ENCODE measurements at regions not wholly inside any gene's neighbourhood (a gene's known extent, or its start where the extent isn't known, plus 50 kb on each side); places are given as distances from the start of the nearest gene placed in this dataset.
"Not testable (repeated sequence)": the region's sequence is repeated elsewhere in the genome, so short reads cannot be mapped to it uniquely, and the experiment has no call there.

DNA sequence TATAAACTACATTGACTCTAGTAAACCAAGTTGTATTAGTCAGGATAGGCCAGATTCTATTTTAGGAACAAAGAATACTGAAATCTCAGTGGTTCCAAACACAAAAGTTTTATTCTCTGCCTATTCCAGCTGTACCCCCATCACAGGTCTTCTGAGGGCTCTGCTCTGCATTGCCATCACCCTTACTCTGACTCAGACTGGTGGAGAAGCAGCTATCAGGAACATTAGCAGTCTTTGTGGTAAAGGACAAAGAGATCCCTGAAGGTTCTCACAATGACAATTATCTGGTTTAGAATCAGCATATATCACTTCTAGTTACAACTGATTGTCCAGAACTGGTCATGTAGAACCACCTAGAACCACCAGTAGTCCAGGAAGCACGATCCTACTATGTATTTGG, 251.1 kb downstream of the GLUD2 start:
- no peak for DNase-seq (ENCODE audit: low spot score)

DNA sequence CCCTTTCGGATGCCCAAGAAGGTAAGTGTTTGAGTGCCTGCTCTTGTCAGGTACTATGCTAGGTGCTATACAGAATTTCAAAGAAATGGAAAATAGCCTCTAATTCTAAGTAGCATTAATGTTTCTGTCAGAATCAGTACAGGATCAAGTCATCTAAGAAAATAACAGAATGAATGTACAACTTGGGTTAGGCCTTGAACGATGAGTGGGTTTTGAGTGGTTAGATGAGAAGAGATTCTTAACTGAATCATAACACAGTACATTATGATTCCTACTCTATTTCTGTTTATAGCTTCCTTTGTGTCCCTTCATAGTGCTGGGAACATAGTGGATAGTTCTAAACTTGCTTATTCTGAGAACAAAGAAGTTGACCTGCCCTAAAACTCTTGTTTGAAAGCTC, 253.9 kb downstream of the GLUD2 start:
- no peak for DNase-seq (ENCODE audit: low spot score)

- DNase-seq (ENCODE audit: low spot score) = no peak
Observed at GRCh38 chrX:121301822-121302221, 254.4 kb downstream of the GLUD2 start.

- no peak for DNase-seq (ENCODE audit: low spot score)
Observed at GRCh38 chrX:121307449-121307848, 260.0 kb downstream of the GLUD2 start.

DNA sequence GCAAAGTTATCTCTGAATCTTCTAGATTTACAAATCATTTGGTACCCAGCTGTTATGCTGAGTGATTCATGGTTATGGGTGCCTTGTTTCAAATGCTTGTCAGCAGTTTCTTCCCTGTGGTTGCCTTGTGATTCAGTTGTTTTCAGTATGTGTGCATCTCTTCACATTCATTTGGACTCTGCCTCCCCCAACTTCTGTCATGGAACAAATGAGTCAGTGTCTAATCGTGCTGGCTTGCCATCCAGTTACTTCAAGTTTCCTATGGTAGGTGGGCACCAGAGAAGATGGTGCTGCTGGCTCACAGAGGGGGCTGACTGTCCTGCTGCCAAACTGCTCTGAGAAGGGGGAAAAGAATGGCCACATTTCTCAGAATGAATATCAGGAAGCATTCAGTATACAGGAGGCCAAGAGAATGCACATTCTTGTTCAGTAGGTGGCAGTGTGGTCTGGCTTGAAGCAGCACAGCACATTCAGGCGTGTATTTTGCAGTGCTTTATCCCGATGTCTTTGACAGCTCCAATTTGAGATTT, 260.9 kb downstream of the GLUD2 start:
- DNase-seq (ENCODE audit: low spot score) = peak; percentile 30

GRCh38 chrX:121310820-121311219, 263.4 kb downstream of the GLUD2 start:
- DNase-seq (ENCODE audit: low spot score) = no peak

GRCh38 chrX:121320441-121320840, 273.0 kb downstream of the GLUD2 start:
- DNase-seq (ENCODE audit: low spot score) = no peak

- DNase-seq (ENCODE audit: low spot score) = no peak
Observed at GRCh38 chrX:121322159-121322558, 274.7 kb downstream of the GLUD2 start.

GRCh38 chrX:121323337-121323736, 275.9 kb downstream of the GLUD2 start:
- DNase-seq (ENCODE audit: low spot score) = no peak

GRCh38 chrX:121333942-121334341, 286.5 kb downstream of the GLUD2 start:
- DNase-seq (ENCODE audit: low spot score) = no peak

GRCh38 chrX:121336831-121337421, 289.5 kb downstream of the GLUD2 start:
- no peak for DNase-seq (ENCODE audit: low spot score)

DNA sequence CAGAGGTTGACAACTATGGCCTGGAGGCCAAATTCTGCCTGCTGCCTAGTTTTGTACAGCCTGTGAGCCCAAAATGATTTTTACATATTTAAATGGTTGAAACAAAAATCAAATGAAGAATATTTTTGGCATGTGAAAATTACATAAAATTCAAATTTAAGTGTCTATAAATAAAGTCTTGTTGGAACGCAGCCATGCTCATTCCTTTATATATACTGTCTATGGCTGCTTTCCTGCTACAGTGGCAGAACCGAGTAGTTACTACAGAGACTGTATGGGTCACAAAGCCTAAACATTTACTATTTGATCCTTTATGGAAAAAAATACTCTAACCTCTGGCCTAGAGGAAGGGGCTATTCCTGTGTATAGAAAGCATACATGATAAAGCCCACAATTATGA, 290.4 kb downstream of the GLUD2 start:
- DNase-seq (ENCODE audit: low spot score) = no peak

GRCh38 chrX:121349263-121349662, 301.9 kb downstream of the GLUD2 start:
- DNase-seq (ENCODE audit: low spot score) = no peak

- no peak for DNase-seq (ENCODE audit: low spot score)
Observed at GRCh38 chrX:121356139-121356849, 308.9 kb downstream of the GLUD2 start.

DNA sequence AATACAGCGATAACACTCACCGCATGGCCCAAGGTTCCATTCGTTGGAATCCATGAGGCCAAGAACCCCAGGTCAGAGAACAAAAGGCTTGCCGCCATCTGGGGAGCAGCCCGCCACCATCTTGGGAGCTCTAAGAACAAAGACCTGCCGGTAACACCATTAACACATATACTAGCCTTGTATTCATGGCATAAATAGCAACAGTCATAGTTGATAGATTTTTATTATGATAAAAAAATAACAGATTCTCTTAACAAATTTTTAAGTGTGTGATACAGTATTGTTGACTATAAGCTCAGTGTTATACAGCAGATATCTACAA, 309.4 kb downstream of the GLUD2 start:
- DNase-seq (ENCODE audit: low spot score) = no peak

DNA sequence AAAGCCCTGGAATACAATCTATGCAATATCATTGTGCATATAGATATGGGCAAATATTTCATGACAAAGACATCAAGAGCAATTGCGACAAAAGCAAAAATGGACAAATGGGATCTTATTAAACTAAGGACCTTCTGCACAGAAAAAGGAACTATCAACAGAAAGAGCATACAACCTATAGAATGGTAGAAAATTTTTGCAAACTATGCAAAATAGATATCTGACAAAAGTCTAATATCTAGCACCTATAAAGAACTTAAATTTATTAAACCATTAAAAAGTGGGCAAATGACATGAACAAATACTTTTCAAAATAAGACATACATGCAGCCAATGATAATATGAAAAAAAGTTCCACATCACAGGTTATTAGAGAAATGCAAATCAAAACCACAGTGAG, 312.9 kb downstream of the GLUD2 start:
- no peak for DNase-seq (ENCODE audit: low spot score)

- no peak for DNase-seq (ENCODE audit: low spot score)
Observed at GRCh38 chrX:121365572-121366161, 318.3 kb downstream of the GLUD2 start.

GRCh38 chrX:121374471-121374870, 327.1 kb downstream of the GLUD2 start:
- no peak for DNase-seq (ENCODE audit: low spot score)

- not testable (repeated sequence) for DNase-seq (ENCODE audit: low spot score)
Observed at GRCh38 chrX:121381915-121382314, 334.5 kb downstream of the GLUD2 start.

- peak; percentile 25 for DNase-seq (ENCODE audit: low spot score)
Observed at GRCh38 chrX:121389976-121390714, 342.7 kb downstream of the GLUD2 start.

- no peak for DNase-seq (ENCODE audit: low spot score)
Observed at GRCh38 chrX:121405826-121406225, 358.4 kb downstream of the GLUD2 start.

DNA sequence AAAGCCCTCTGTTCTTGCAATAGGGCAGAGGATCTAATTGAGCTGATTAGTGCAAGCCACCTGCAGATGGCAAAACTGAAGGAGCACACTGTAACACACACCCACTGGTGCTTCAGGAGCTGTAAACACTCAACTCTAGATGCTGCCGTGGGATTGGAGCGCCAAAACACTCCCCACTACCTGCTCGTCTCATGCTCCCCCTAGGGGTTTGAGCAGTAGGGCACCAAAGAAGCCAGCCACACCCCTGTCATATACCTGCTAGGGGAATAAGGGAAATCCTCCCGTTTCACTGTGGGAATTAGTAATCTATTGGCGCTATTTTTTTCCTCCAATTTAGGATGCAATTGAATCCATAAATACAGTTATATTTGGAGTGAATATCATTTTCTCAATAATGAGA, 360.2 kb downstream of the GLUD2 start:
- DNase-seq (ENCODE audit: low spot score) = no peak

DNA sequence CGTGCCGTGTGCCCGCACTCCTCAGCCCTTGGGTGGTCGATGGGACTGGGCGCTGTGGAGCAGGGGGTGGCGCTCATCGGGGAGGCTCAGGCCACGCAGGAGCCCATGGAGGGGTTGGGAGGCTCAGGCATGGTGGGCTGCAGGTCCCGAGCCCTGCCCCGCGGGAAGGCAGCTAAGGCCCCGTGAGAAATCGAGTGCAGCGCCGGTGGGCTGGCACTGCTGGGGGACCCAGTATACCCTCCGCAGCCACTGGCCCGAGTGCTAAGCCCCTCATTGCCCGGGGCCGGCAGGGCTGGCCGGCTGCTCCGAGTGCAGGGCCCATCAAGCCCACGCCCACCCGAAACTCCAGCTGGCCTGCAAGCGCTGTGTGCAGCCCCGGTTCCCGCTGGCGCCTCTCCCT, 384.1 kb downstream of the GLUD2 start:
- DNase-seq (ENCODE audit: low spot score) = not testable (repeated sequence)

All from A172 (cell line).